GM23338 (cell line): ENCODE measurements at regions not wholly inside any gene's neighbourhood (a gene's known extent, or its start where the extent isn't known, plus 50 kb on each side); places are given as distances from the start of the nearest gene placed in this dataset.

ENCODE experiments used
- ATAC-seq: fragments of 200-7000 bp; cut with Tn5 transposase; 3 replicates; pipeline ENCODE4 v1.9.1; 2020
- DNase-seq: peaks from one replicate; pipeline ENCODE4 v3.0.0-alpha.2; 2015; ENCODE audit warnings: low spot score
- H2AFZ ChIP-seq: fragments of 200-600 bp; sonication (generic); 2 replicates; pipeline ENCODE4 v1.8.0; 2016; ENCODE audit warnings: antibody characterized with exemption, mild to moderate bottlenecking, moderate library complexity
- H3F3A ChIP-seq: fragments of 200-600 bp; sonication (generic); replicated peaks from 2 replicates; pipeline ENCODE4 v1.8.0; 2017; ENCODE audit warnings: antibody characterized with exemption, mixed run types, low read depth
- H3K27ac ChIP-seq: fragments of 200-600 bp; sonication (generic); 2 replicates; pipeline ENCODE4 v1.6.1; 2016; ENCODE audit warnings: low read depth
- H3K27me3 ChIP-seq: fragments of 200-600 bp; sonication (generic); 2 replicates; pipeline ENCODE4 v1.8.0; 2016; ENCODE audit warnings: mild to moderate bottlenecking, mixed run types, moderate library complexity; ENCODE audit not compliant: insufficient read depth
- H3K36me3 ChIP-seq: fragments of 200-600 bp; sonication (generic); 2 replicates; pipeline ENCODE4 v1.8.0; 2016; ENCODE audit warnings: mild to moderate bottlenecking; ENCODE audit not compliant: insufficient read depth
- H3K4me1 ChIP-seq: fragments of 200-600 bp; sonication (generic); 2 replicates; pipeline ENCODE4 v1.8.0; 2016; ENCODE audit warnings: mild to moderate bottlenecking, moderate library complexity; ENCODE audit not compliant: insufficient read depth
- H3K4me2 ChIP-seq: fragments of 200-600 bp; sonication (generic); 2 replicates; pipeline ENCODE4 v1.7.1; 2017; ENCODE audit warnings: mixed run types
- H3K4me3 ChIP-seq: fragments of 200-600 bp; sonication (generic); 2 replicates; pipeline ENCODE4 v1.6.1; 2016; ENCODE audit warnings: mixed run types
- H3K79me2 ChIP-seq: fragments of 200-600 bp; sonication (generic); replicated peaks from 2 replicates; pipeline ENCODE4 v1.8.0; 2017; ENCODE audit warnings: mild to moderate bottlenecking; ENCODE audit not compliant: insufficient read depth
- H3K9me2 ChIP-seq: fragments of 200-600 bp; sonication (generic); 2 replicates; pipeline ENCODE4 v1.8.0; 2017; ENCODE audit not compliant: insufficient read depth
- H4K20me1 ChIP-seq: fragments of 200-600 bp; sonication (generic); replicated peaks from 2 replicates; pipeline ENCODE4 v1.8.0; 2017; ENCODE audit warnings: mild to moderate bottlenecking; ENCODE audit not compliant: insufficient read depth
- H3K27ac Mint-ChIP-seq: 2 replicates; pipeline ENCODE4 v1.8.0; 2020; ENCODE audit warnings: inconsistent platforms, mild to moderate bottlenecking, moderate library complexity, mixed read lengths
- H3K27me3 Mint-ChIP-seq: 3 replicates; pipeline ENCODE4 v1.8.0; 2022; ENCODE audit warnings: low read depth, mild to moderate bottlenecking, moderate library complexity, mixed read lengths, inconsistent platforms; ENCODE audit not compliant: insufficient read depth, poor library complexity
- H3K36me3 Mint-ChIP-seq: 3 replicates; pipeline ENCODE4 v1.8.0; 2021; ENCODE audit warnings: low read depth, mild to moderate bottlenecking, inconsistent platforms, moderate library complexity, mixed read lengths
- H3K4me1 Mint-ChIP-seq: 3 replicates; pipeline ENCODE4 v1.8.0; 2020; ENCODE audit warnings: mild to moderate bottlenecking, inconsistent platforms, mixed read lengths
- H3K4me3 Mint-ChIP-seq: 3 replicates; pipeline ENCODE4 v1.8.0; 2021; ENCODE audit warnings: moderate library complexity, mild to moderate bottlenecking, inconsistent platforms, mixed read lengths
- H3K9me3 Mint-ChIP-seq: 3 replicates; pipeline ENCODE4 v1.8.0; 2020; ENCODE audit warnings: moderate library complexity, mild to moderate bottlenecking, inconsistent platforms, mixed read lengths
- CREB1 ChIP-seq: fragments of 250-450 bp; sonication (Bioruptor Pico); IDR thresholded peaks from 2 replicates; pipeline ENCODE4 v1.5.0; 2020; ENCODE audit warnings: low read depth, mild to moderate bottlenecking, moderate library complexity
- EZH2phosphoT487 ChIP-seq: fragments of 200-600 bp; sonication (generic); IDR thresholded peaks from one replicate; pipeline ENCODE4 v1.8.1; 2018; ENCODE audit warnings: antibody characterized with exemption; ENCODE audit not compliant: unreplicated experiment
- POLR2AphosphoS5 ChIP-seq: IDR thresholded peaks from 2 replicates; pipeline ENCODE4 v1.6.1; 2016; ENCODE audit warnings: antibody characterized with exemption, low read depth
- ZNF114 ChIP-seq: fragments of 250-450 bp; sonication (Bioruptor Pico); IDR thresholded peaks from 2 replicates; pipeline ENCODE4 v1.5.0; 2020; ENCODE audit warnings: mild to moderate bottlenecking, moderate library complexity
- TF ChIP-seq, protein P1 (sequence below): IDR thresholded peaks from 2 replicates; pipeline ENCODE4 v1.6.1; 2016; ENCODE audit warnings: antibody characterized with exemption
- TF ChIP-seq, protein P2 (sequence below), 2 experiments: fragments of 200-600 bp in 1 of 2; sonication (generic) in 1 of 2; conservative IDR thresholded peaks; 2 replicates each; pipeline versions ENCODE4 v1.5.1 to v1.6.1; 2016 to 2017; ENCODE audit warnings: antibody characterized with exemption in 2 of 2, low read depth in 2 of 2, mild to moderate bottlenecking in 2 of 2, moderate library complexity in 1 of 2
- TF ChIP-seq, protein P3 (sequence below): fragments of 250-450 bp; sonication (Bioruptor Pico); IDR thresholded peaks from 2 replicates; pipeline ENCODE4 v1.5.0; 2020; ENCODE audit warnings: mild to moderate bottlenecking, moderate library complexity
- TF ChIP-seq, protein P4 (sequence below): IDR thresholded peaks from one replicate; pipeline ENCODE4 v1.6.1; 2018; ENCODE audit warnings: antibody characterized with exemption; ENCODE audit not compliant: unreplicated experiment

DNA sequence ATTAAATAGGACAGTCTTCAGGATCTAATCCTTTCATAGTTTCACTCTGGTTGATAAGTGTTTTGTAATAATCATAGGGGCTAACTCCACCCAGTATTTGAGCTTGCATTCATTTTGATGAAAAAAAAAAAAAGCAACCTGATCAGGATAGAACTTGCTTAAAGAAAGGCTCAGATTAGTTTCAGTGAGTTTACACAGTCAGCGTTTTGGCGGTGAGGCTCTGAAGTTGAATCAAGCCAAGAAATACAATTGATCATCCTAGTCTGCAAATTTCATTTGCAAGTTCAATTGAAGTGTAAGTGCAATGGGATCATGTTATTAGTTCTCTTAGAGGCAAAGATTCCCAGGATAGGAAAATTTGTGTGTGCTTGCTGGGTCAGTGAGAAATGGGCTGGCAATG lies 159.7 kb upstream of the ELL2 start (continued):
- TF ChIP-seq, protein P1, sequence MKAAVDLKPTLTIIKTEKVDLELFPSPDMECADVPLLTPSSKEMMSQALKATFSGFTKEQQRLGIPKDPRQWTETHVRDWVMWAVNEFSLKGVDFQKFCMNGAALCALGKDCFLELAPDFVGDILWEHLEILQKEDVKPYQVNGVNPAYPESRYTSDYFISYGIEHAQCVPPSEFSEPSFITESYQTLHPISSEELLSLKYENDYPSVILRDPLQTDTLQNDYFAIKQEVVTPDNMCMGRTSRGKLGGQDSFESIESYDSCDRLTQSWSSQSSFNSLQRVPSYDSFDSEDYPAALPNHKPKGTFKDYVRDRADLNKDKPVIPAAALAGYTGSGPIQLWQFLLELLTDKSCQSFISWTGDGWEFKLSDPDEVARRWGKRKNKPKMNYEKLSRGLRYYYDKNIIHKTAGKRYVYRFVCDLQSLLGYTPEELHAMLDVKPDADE: no peak
- TF ChIP-seq ZNF114 (no peak), POLR2AphosphoS5 (no peak)

DNA sequence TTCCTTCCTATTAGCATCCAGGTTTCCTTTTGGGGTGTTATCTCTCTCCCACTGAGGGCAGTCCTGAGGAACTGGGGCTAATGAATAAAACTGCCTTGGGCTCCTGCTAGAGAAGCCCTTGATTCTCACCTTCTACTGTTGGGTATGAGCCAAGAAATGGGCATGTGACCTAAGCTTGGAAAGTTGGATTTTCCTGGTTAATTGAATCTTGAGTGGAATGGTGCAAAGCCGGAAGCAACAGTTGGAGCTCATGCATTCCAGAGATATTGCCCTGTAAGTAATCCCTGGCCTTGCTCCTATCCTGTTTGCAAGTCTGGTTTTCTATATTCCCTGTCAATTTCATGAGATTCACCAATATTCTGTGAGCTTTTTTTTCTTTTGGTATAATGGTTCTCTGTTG lies 158.5 kb upstream of the ELL2 start:
- Mint-ChIP-seq H3K27me3 (peaks cover 1% of the 10 kb centered on the region), H3K4me1 (peaks cover 3% of the 10 kb centered on the region; the same call in 1 of the 3 replicates), H3K4me3 (no peak overlapping the region), H3K9me3 (no peaks in the 10 kb centered on the region), H3K36me3 (no peaks in the 10 kb centered on the region), H3K27ac (no peak overlapping the region)
- no peak for TF ChIP-seq EZH2phosphoT487
- TF ChIP-seq, protein P1: no peak
- TF ChIP-seq, protein P2, sequence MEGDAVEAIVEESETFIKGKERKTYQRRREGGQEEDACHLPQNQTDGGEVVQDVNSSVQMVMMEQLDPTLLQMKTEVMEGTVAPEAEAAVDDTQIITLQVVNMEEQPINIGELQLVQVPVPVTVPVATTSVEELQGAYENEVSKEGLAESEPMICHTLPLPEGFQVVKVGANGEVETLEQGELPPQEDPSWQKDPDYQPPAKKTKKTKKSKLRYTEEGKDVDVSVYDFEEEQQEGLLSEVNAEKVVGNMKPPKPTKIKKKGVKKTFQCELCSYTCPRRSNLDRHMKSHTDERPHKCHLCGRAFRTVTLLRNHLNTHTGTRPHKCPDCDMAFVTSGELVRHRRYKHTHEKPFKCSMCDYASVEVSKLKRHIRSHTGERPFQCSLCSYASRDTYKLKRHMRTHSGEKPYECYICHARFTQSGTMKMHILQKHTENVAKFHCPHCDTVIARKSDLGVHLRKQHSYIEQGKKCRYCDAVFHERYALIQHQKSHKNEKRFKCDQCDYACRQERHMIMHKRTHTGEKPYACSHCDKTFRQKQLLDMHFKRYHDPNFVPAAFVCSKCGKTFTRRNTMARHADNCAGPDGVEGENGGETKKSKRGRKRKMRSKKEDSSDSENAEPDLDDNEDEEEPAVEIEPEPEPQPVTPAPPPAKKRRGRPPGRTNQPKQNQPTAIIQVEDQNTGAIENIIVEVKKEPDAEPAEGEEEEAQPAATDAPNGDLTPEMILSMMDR (conservative IDR thresholded peaks at IDR 0.05; ENCODE audit: low read depth in 2 of 2): no peak
- no peak for TF ChIP-seq ZNF114
- TF ChIP-seq, protein P3, sequence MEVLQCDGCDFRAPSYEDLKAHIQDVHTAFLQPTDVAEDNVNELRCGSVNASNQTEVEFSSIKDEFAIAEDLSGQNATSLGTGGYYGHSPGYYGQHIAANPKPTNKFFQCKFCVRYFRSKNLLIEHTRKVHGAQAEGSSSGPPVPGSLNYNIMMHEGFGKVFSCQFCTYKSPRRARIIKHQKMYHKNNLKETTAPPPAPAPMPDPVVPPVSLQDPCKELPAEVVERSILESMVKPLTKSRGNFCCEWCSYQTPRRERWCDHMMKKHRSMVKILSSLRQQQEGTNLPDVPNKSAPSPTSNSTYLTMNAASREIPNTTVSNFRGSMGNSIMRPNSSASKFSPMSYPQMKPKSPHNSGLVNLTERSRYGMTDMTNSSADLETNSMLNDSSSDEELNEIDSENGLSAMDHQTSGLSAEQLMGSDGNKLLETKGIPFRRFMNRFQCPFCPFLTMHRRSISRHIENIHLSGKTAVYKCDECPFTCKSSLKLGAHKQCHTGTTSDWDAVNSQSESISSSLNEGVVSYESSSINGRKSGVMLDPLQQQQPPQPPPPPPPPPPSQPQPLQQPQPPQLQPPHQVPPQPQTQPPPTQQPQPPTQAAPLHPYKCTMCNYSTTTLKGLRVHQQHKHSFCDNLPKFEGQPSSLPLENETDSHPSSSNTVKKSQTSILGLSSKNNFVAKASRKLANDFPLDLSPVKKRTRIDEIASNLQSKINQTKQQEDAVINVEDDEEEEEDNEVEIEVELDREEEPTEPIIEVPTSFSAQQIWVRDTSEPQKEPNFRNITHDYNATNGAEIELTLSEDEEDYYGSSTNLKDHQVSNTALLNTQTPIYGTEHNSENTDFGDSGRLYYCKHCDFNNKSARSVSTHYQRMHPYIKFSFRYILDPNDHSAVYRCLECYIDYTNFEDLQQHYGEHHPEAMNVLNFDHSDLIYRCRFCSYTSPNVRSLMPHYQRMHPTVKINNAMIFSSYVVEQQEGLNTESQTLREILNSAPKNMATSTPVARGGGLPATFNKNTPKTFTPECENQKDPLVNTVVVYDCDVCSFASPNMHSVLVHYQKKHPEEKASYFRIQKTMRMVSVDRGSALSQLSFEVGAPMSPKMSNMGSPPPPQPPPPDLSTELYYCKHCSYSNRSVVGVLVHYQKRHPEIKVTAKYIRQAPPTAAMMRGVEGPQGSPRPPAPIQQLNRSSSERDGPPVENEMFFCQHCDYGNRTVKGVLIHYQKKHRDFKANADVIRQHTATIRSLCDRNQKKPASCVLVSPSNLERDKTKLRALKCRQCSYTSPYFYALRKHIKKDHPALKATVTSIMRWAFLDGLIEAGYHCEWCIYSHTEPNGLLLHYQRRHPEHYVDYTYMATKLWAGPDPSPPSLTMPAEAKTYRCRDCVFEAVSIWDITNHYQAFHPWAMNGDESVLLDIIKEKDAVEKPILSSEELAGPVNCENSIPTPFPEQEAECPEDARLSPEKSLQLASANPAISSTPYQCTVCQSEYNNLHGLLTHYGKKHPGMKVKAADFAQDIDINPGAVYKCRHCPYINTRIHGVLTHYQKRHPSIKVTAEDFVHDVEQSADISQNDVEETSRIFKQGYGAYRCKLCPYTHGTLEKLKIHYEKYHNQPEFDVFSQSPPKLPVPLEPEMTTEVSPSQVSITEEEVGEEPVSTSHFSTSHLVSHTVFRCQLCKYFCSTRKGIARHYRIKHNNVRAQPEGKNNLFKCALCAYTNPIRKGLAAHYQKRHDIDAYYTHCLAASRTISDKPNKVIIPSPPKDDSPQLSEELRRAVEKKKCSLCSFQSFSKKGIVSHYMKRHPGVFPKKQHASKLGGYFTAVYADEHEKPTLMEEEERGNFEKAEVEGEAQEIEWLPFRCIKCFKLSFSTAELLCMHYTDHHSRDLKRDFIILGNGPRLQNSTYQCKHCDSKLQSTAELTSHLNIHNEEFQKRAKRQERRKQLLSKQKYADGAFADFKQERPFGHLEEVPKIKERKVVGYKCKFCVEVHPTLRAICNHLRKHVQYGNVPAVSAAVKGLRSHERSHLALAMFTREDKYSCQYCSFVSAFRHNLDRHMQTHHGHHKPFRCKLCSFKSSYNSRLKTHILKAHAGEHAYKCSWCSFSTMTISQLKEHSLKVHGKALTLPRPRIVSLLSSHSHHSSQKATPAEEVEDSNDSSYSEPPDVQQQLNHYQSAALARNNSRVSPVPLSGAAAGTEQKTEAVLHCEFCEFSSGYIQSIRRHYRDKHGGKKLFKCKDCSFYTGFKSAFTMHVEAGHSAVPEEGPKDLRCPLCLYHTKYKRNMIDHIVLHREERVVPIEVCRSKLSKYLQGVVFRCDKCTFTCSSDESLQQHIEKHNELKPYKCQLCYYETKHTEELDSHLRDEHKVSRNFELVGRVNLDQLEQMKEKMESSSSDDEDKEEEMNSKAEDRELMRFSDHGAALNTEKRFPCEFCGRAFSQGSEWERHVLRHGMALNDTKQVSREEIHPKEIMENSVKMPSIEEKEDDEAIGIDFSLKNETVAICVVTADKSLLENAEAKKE: no peak
- no peak for TF ChIP-seq CREB1
- TF ChIP-seq, protein P4, sequence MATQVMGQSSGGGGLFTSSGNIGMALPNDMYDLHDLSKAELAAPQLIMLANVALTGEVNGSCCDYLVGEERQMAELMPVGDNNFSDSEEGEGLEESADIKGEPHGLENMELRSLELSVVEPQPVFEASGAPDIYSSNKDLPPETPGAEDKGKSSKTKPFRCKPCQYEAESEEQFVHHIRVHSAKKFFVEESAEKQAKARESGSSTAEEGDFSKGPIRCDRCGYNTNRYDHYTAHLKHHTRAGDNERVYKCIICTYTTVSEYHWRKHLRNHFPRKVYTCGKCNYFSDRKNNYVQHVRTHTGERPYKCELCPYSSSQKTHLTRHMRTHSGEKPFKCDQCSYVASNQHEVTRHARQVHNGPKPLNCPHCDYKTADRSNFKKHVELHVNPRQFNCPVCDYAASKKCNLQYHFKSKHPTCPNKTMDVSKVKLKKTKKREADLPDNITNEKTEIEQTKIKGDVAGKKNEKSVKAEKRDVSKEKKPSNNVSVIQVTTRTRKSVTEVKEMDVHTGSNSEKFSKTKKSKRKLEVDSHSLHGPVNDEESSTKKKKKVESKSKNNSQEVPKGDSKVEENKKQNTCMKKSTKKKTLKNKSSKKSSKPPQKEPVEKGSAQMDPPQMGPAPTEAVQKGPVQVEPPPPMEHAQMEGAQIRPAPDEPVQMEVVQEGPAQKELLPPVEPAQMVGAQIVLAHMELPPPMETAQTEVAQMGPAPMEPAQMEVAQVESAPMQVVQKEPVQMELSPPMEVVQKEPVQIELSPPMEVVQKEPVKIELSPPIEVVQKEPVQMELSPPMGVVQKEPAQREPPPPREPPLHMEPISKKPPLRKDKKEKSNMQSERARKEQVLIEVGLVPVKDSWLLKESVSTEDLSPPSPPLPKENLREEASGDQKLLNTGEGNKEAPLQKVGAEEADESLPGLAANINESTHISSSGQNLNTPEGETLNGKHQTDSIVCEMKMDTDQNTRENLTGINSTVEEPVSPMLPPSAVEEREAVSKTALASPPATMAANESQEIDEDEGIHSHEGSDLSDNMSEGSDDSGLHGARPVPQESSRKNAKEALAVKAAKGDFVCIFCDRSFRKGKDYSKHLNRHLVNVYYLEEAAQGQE: no peak
- no peak for TF ChIP-seq POLR2AphosphoS5
- peaks cover 5% of the 10 kb centered on the region; the same call in 1 of the 2 replicates for H3K4me1 ChIP-seq
- no peak overlapping the region for H3K4me3 ChIP-seq
- ATAC-seq (no peak), DNase-seq (no peak)
- H3K36me3 ChIP-seq: no peaks in the 10 kb centered on the region
- H3K79me2 ChIP-seq: no peaks in the 10 kb centered on the region
- no peaks in the 10 kb centered on the region for H3F3A ChIP-seq
- no peak overlapping the region for H3K27ac ChIP-seq
- no peaks in the 10 kb centered on the region; the same call in 1 of the 2 replicates for H3K9me2 ChIP-seq
- no peaks in the 10 kb centered on the region for H3K27me3 ChIP-seq
- H2AFZ ChIP-seq: no peak overlapping the region
- no peaks in the 10 kb centered on the region for H4K20me1 ChIP-seq
- no peak overlapping the region for H3K4me2 ChIP-seq
